HL-60 (cell line): ENCODE measurements at regions not wholly inside any gene's neighbourhood (a gene's known extent, or its start where the extent isn't known, plus 50 kb on each side); places are given as distances from the start of the nearest gene placed in this dataset.

Source experiments
- DNase-seq, 2 experiments: peaks; one replicate each; pipeline ENCODE4 v3.0.0-alpha.2; 2010 to 2020; ENCODE audit warnings: low read depth in 1 of 2, low spot score in 1 of 2
- H3K27ac ChIP-seq: fragments of 250-450 bp; sonication (Bioruptor Pico); replicated peaks from 2 replicates; pipeline ENCODE4 v1.5.1; 2020; ENCODE audit warnings: mild to moderate bottlenecking, moderate library complexity
- H3K27me3 ChIP-seq: fragments of 250-450 bp; sonication (Bioruptor Pico); 2 replicates; pipeline ENCODE4 v1.5.1; 2021; ENCODE audit warnings: mild to moderate bottlenecking, moderate library complexity; ENCODE audit not compliant: insufficient read depth, poor library complexity, severe bottlenecking
- H3K4me3 ChIP-seq: replicated peaks from 2 replicates; pipeline ENCODE4 v1.5.1; 2011; ENCODE audit warnings: mild to moderate bottlenecking, control low read depth, low read length; ENCODE audit not compliant: insufficient read depth
- CTCF ChIP-seq: IDR thresholded peaks from one replicate; pipeline ENCODE4 v1.5.1; 2011; ENCODE audit warnings: low read length, control low read depth, inconsistent platforms; ENCODE audit not compliant: insufficient read depth
- GABPA ChIP-seq: IDR thresholded peaks from 2 replicates; pipeline ENCODE4 v1.6.1; 2012; ENCODE audit warnings: low read depth
- POLR2AphosphoS5 ChIP-seq: IDR thresholded peaks from 2 replicates; pipeline ENCODE4 v1.6.1; 2012; ENCODE audit warnings: low read depth
- REST ChIP-seq: IDR thresholded peaks from 2 replicates; pipeline ENCODE4 v1.6.1; 2012; ENCODE audit warnings: low read depth; ENCODE audit not compliant: insufficient replicate concordance
- SPI1 ChIP-seq: IDR thresholded peaks from 2 replicates; pipeline ENCODE4 v1.6.1; 2012; ENCODE audit warnings: low read depth, mild to moderate bottlenecking, borderline replicate concordance

- DNase-seq, result no peak
- Histone ChIP-seq H3K27me3 (no peaks in the 10 kb centered on the region), H3K4me3 (no peak overlapping the region), H3K27ac (no peak overlapping the region)
- TF ChIP-seq POLR2AphosphoS5 (no peak), CTCF (no peak), GABPA (no peak), REST (no peak), SPI1 (no peak)
Measured at GRCh38 chr10:62721687-62722086, 82.8 kb upstream of the ADO start.

- DNase-seq, result no peak
- no peak overlapping the region for H3K27ac ChIP-seq
- no peaks in the 10 kb centered on the region for H3K27me3 ChIP-seq
- H3K4me3 ChIP-seq, result no peak overlapping the region
- TF ChIP-seq GABPA (no peak), SPI1 (no peak)
Measured at GRCh38 chr10:62723375-62723774, 81.1 kb upstream of the ADO start.

- no peak for DNase-seq
- Histone ChIP-seq H3K27me3 (no peaks in the 10 kb centered on the region), H3K4me3 (no peak overlapping the region), H3K27ac (no peak overlapping the region)
- no peak for TF ChIP-seq REST
- TF ChIP-seq POLR2AphosphoS5, result no peak
- TF ChIP-seq CTCF, result no peak
- TF ChIP-seq GABPA, result no peak
- TF ChIP-seq SPI1, result no peak
Measured at GRCh38 chr10:62724465-62724864, 80.1 kb upstream of the ADO start.

- no peak overlapping the region for H3K4me3 ChIP-seq
- H3K27ac ChIP-seq, result no peak overlapping the region
- no peaks in the 10 kb centered on the region for H3K27me3 ChIP-seq
- DNase-seq, result no peak
- TF ChIP-seq POLR2AphosphoS5, result no peak
- TF ChIP-seq CTCF, result no peak
- no peak for TF ChIP-seq GABPA
- no peak for TF ChIP-seq SPI1
- TF ChIP-seq REST, result no peak
Measured at GRCh38 chr10:62726142-62726541, 78.4 kb upstream of the ADO start.
